ENCODE measurements at regions not wholly inside any gene's neighbourhood (a gene's known extent, or its start where the extent isn't known, plus 50 kb on each side); places are given as distances from the start of the nearest gene placed in this dataset.

GRCh38 chr11:24389575-24389974 is 107.3 kb upstream of the LUZP2 start:
- TF ChIP-seq EZH2 (IDR thresholded peaks at IDR 0.05; ENCODE audit: insufficient read depth, poor library complexity, severe bottlenecking) (no peak), EZH2phosphoT487 (IDR thresholded peaks at IDR 0.05; ENCODE audit: insufficient read depth, low read depth) (no peak)

All from GM23248 (cell line).